ENCODE measurements at regions not wholly inside any gene's neighbourhood (a gene's known extent, or its start where the extent isn't known, plus 50 kb on each side); places are given as distances from the start of the nearest gene placed in this dataset.

- TF ChIP-seq CTCF (IDR thresholded peaks at IDR 0.05) (no peak), POLR2A (IDR thresholded peaks at IDR 0.05) (no peak), POLR2AphosphoS5 (IDR thresholded peaks at IDR 0.05) (no peak), EP300 (IDR thresholded peaks at IDR 0.05) (no peak)
Measured at GRCh38 chr14:101630056-101630965, 69.0 kb downstream of the DIO3 start.

All from suprapubic skin (tissue), 4 donors.